ENCODE measurements at regions not wholly inside any gene's neighbourhood (a gene's known extent, or its start where the extent isn't known, plus 50 kb on each side); places are given as distances from the start of the nearest gene placed in this dataset.

GRCh38 chr5:110940136-110940535 is 131.4 kb upstream of the TSLP start:
- H3K27ac ChIP-seq (ENCODE audit: low read depth in 1 of 2, low read length in 2 of 2) = no peak overlapping the region

GRCh38 chr5:110945874-110946436 is 125.6 kb upstream of the TSLP start:
- intact Hi-C loops (cut with DNase I, micrococcal nuclease) = loop anchor here in 1 of 2 experiments (2.0 kb wide), 1 partner anchor 23 kb away; no protein-coding TSS in a partner anchor
- no peaks in the 10 kb centered on the region for H3K4me1 Mint-ChIP-seq (ENCODE audit: low read depth)
- H3K36me3 ChIP-seq (ENCODE audit: insufficient read depth, low read length) = no peaks in the 10 kb centered on the region
- H3K4me1 ChIP-seq (ENCODE audit: insufficient read depth, low read length) = no peaks in the 10 kb centered on the region
- H3K4me3 Mint-ChIP-seq = no peak overlapping the region
- H3K36me3 Mint-ChIP-seq (ENCODE audit: low read depth) = no peaks in the 10 kb centered on the region
- POLR2A ChIA-PET = no interaction called here
- TF ChIP-seq CTCF (IDR thresholded peaks at IDR 0.05) = no peak
- CTCF ChIA-PET = no interaction called here
- ATAC-seq (ENCODE audit: poor library complexity) (no peak), DNase-seq (no peak)
- H3K27me3 ChIP-seq (ENCODE audit: control insufficient read depth in 1 of 2, insufficient read depth in 2 of 2, low read length in 2 of 2) = no peaks in the 10 kb centered on the region
- peaks cover 4% of the 10 kb centered on the region for H3K27me3 Mint-ChIP-seq
- H3K4me3 ChIP-seq (ENCODE audit: low read length) = no peak overlapping the region
- peaks cover 0 to 3% of the 10 kb centered on the region in 2 experiments for H3K9me3 ChIP-seq (ENCODE audit: control insufficient read depth in 1 of 2, insufficient read depth in 1 of 2, low read length in 2 of 2)
- no peak overlapping the region for H3K27ac ChIP-seq (ENCODE audit: low read depth in 1 of 2, low read length in 2 of 2)
- no peaks in the 10 kb centered on the region for H3K9me3 Mint-ChIP-seq
- H3K27ac Mint-ChIP-seq = no peak overlapping the region

More at GRCh38 chr5:110940136-110940535, 131.4 kb upstream of the TSLP start:
- ATAC-seq (ENCODE audit: poor library complexity) (no peak), DNase-seq (no peak)
- no peaks in the 10 kb centered on the region for H3K36me3 Mint-ChIP-seq (ENCODE audit: low read depth)
- peaks cover 3% of the 10 kb centered on the region for H3K9me3 Mint-ChIP-seq
- no peak overlapping the region for H3K4me3 Mint-ChIP-seq
- ChIA-PET CTCF (no interaction called here), POLR2A (no interaction called here)
- peaks cover 8% of the 10 kb centered on the region for H3K27me3 Mint-ChIP-seq
- TF ChIP-seq CTCF (IDR thresholded peaks at IDR 0.05) = no peak
- no peak overlapping the region for H3K27ac Mint-ChIP-seq
- H3K4me3 ChIP-seq (ENCODE audit: low read length) = no peak overlapping the region
- H3K4me1 ChIP-seq (ENCODE audit: insufficient read depth, low read length) = no peaks in the 10 kb centered on the region
- H3K36me3 ChIP-seq (ENCODE audit: insufficient read depth, low read length) = no peaks in the 10 kb centered on the region
- no peaks in the 10 kb centered on the region for H3K4me1 Mint-ChIP-seq (ENCODE audit: low read depth)
- no peaks in the 10 kb centered on the region for H3K27me3 ChIP-seq (ENCODE audit: control insufficient read depth in 1 of 2, insufficient read depth in 2 of 2, low read length in 2 of 2)
- no peaks in the 10 kb centered on the region for H3K9me3 ChIP-seq (ENCODE audit: control insufficient read depth in 1 of 2, insufficient read depth in 1 of 2, low read length in 2 of 2)
- intact Hi-C loops (cut with DNase I, micrococcal nuclease) = no loop called here

- H3K4me3 ChIP-seq (ENCODE audit: low read length) = no peak overlapping the region
- Mint-ChIP-seq H3K27ac (no peak overlapping the region), H3K4me1 (ENCODE audit: low read depth) (no peaks in the 10 kb centered on the region), H3K36me3 (ENCODE audit: low read depth) (no peaks in the 10 kb centered on the region), H3K4me3 (no peak overlapping the region), H3K9me3 (peaks cover 7% of the 10 kb centered on the region), H3K27me3 (peaks cover 5% of the 10 kb centered on the region)
- TF ChIP-seq CTCF (IDR thresholded peaks at IDR 0.05) = no peak
- no peaks in the 10 kb centered on the region for H3K4me1 ChIP-seq (ENCODE audit: insufficient read depth, low read length)
- POLR2A ChIA-PET = no interaction called here
- ATAC-seq (ENCODE audit: poor library complexity) = no peak
- intact Hi-C loops (cut with DNase I, micrococcal nuclease) = no loop called here
- no peaks in the 10 kb centered on the region for H3K36me3 ChIP-seq (ENCODE audit: insufficient read depth, low read length)
- H3K27me3 ChIP-seq (ENCODE audit: control insufficient read depth in 1 of 2, insufficient read depth in 2 of 2, low read length in 2 of 2) = no peaks in the 10 kb centered on the region
- no peak overlapping the region for H3K27ac ChIP-seq (ENCODE audit: low read depth in 1 of 2, low read length in 2 of 2)
- peaks cover 0 to 10% of the 10 kb centered on the region in 2 experiments for H3K9me3 ChIP-seq (ENCODE audit: control insufficient read depth in 1 of 2, insufficient read depth in 1 of 2, low read length in 2 of 2)
- DNase-seq = no peak
- CTCF ChIA-PET = no interaction called here
Measured at GRCh38 chr5:110951373-110951791, 120.1 kb upstream of the TSLP start.

Data from CD4-positive, alpha-beta T cell (primary cell).